ENCODE measurements at regions not wholly inside any gene's neighbourhood (a gene's known extent, or its start where the extent isn't known, plus 50 kb on each side); places are given as distances from the start of the nearest gene placed in this dataset.
"Not testable (repeated sequence)": the region's sequence is repeated elsewhere in the genome, so short reads cannot be mapped to it uniquely, and the experiment has no call there.

GRCh38 chr22:48919187-48919590 lies 908.5 kb downstream of the BRD1 start:
- Histone ChIP-seq H3K4me3 (ENCODE audit: severe bottlenecking) (no peak overlapping the region), H3K36me3 (ENCODE audit: low read depth) (no peaks in the 10 kb centered on the region), H3K27me3 (ENCODE audit: insufficient read depth, poor library complexity, severe bottlenecking) (no peaks in the 10 kb centered on the region), H3K9me3 (ENCODE audit: severe bottlenecking) (no peaks in the 10 kb centered on the region), H3K4me1 (ENCODE audit: insufficient read depth, poor library complexity, severe bottlenecking) (no peaks in the 10 kb centered on the region), H3K27ac (ENCODE audit: poor library complexity, severe bottlenecking) (no peak overlapping the region)
- ATAC-seq (ENCODE audit: low read depth) (peak; percentile 67; the same call in 2 of the 3 replicates), DNase-seq (ENCODE audit: low spot score) (no peak)
- no peak for TF ChIP-seq CTCF (IDR thresholded peaks at IDR 0.05; ENCODE audit: poor library complexity, severe bottlenecking)

- Histone ChIP-seq H3K9me3 (ENCODE audit: severe bottlenecking) (no peaks in the 10 kb centered on the region), H3K27ac (ENCODE audit: poor library complexity, severe bottlenecking) (no peak overlapping the region), H3K36me3 (ENCODE audit: low read depth) (no peaks in the 10 kb centered on the region), H3K4me3 (ENCODE audit: severe bottlenecking) (no peak overlapping the region), H3K4me1 (ENCODE audit: insufficient read depth, poor library complexity, severe bottlenecking) (no peaks in the 10 kb centered on the region), H3K27me3 (ENCODE audit: insufficient read depth, poor library complexity, severe bottlenecking) (no peaks in the 10 kb centered on the region)
- TF ChIP-seq CTCF (IDR thresholded peaks at IDR 0.05; ENCODE audit: poor library complexity, severe bottlenecking), result no peak
- DNase-seq (ENCODE audit: low spot score), result no peak
- ATAC-seq (ENCODE audit: low read depth), result no peak
Measured at GRCh38 chr22:48918585-48919186, 909.0 kb downstream of the BRD1 start.

- not testable (repeated sequence) for H3K4me3 ChIP-seq (ENCODE audit: severe bottlenecking); H3K27me3 ChIP-seq (ENCODE audit: insufficient read depth, poor library complexity, severe bottlenecking); DNase-seq (ENCODE audit: low spot score); H3K9me3 ChIP-seq (ENCODE audit: severe bottlenecking); H3K36me3 ChIP-seq (ENCODE audit: low read depth); H3K4me1 ChIP-seq (ENCODE audit: insufficient read depth, poor library complexity, severe bottlenecking); H3K27ac ChIP-seq (ENCODE audit: poor library complexity, severe bottlenecking); ATAC-seq (ENCODE audit: low read depth)
Measured at GRCh38 chr22:48912356-48913066, 915.2 kb downstream of the BRD1 start.

- not testable (repeated sequence) for H3K27me3 ChIP-seq (ENCODE audit: insufficient read depth, poor library complexity, severe bottlenecking); H3K4me3 ChIP-seq (ENCODE audit: severe bottlenecking); ATAC-seq (ENCODE audit: low read depth); H3K9me3 ChIP-seq (ENCODE audit: severe bottlenecking); H3K27ac ChIP-seq (ENCODE audit: poor library complexity, severe bottlenecking); H3K4me1 ChIP-seq (ENCODE audit: insufficient read depth, poor library complexity, severe bottlenecking); DNase-seq (ENCODE audit: low spot score); H3K36me3 ChIP-seq (ENCODE audit: low read depth)
Measured at GRCh38 chr22:48911647-48912046, 916.0 kb downstream of the BRD1 start.

GRCh38 chr22:48911067-48911466 lies 916.6 kb downstream of the BRD1 start:
- H3K27me3 ChIP-seq (ENCODE audit: insufficient read depth, poor library complexity, severe bottlenecking); H3K4me3 ChIP-seq (ENCODE audit: severe bottlenecking); H3K9me3 ChIP-seq (ENCODE audit: severe bottlenecking); DNase-seq (ENCODE audit: low spot score); H3K4me1 ChIP-seq (ENCODE audit: insufficient read depth, poor library complexity, severe bottlenecking); H3K27ac ChIP-seq (ENCODE audit: poor library complexity, severe bottlenecking); ATAC-seq (ENCODE audit: low read depth); H3K36me3 ChIP-seq (ENCODE audit: low read depth): not testable (repeated sequence)

GRCh38 chr22:48908547-48908946 lies 919.1 kb downstream of the BRD1 start:
- Histone ChIP-seq H3K27me3 (ENCODE audit: insufficient read depth, poor library complexity, severe bottlenecking) (peaks cover 4% of the 10 kb centered on the region), H3K27ac (ENCODE audit: poor library complexity, severe bottlenecking) (no peak overlapping the region), H3K4me1 (ENCODE audit: insufficient read depth, poor library complexity, severe bottlenecking) (no peaks in the 10 kb centered on the region), H3K9me3 (ENCODE audit: severe bottlenecking) (no peaks in the 10 kb centered on the region), H3K4me3 (ENCODE audit: severe bottlenecking) (no peak overlapping the region), H3K36me3 (ENCODE audit: low read depth) (no peaks in the 10 kb centered on the region)
- TF ChIP-seq CTCF (IDR thresholded peaks at IDR 0.05; ENCODE audit: poor library complexity, severe bottlenecking), result no peak
- ATAC-seq (ENCODE audit: low read depth) (no peak), DNase-seq (ENCODE audit: low spot score) (no peak)
